ENCODE measurements at regions not wholly inside any gene's neighbourhood (a gene's known extent, or its start where the extent isn't known, plus 50 kb on each side); places are given as distances from the start of the nearest gene placed in this dataset.
A peak's percentile ranks its signal among the peaks of the same experiment; 100 is the strongest.

GRCh38 chr12:85369365-85370154 is 89.5 kb downstream of the ALX1 start:
- DNase-seq (ENCODE audit: low read depth), result peak; percentile 16
- no peak overlapping the region for H3K4me3 ChIP-seq (ENCODE audit: low read depth, low read length)
- no peak for TF ChIP-seq CTCF (IDR thresholded peaks at IDR 0.05; ENCODE audit: low read depth, low read length, missing control alignments)
- in situ Hi-C loops (cut with HindIII; ENCODE audit: low sequenced_read_pairs), result no loop called here

GRCh38 chr12:85373045-85373444 is 93.0 kb downstream of the ALX1 start:
- DNase-seq (ENCODE audit: low read depth), result no peak
- TF ChIP-seq CTCF (IDR thresholded peaks at IDR 0.05; ENCODE audit: low read depth, low read length, missing control alignments), result no peak
- in situ Hi-C loops (cut with HindIII; ENCODE audit: low sequenced_read_pairs), result no loop called here
- no peak overlapping the region for H3K4me3 ChIP-seq (ENCODE audit: low read depth, low read length)

- in situ Hi-C loops (cut with HindIII; ENCODE audit: low sequenced_read_pairs), result no loop called here
- no peak overlapping the region for H3K4me3 ChIP-seq (ENCODE audit: low read depth, low read length)
- no peak for TF ChIP-seq CTCF (IDR thresholded peaks at IDR 0.05; ENCODE audit: low read depth, low read length, missing control alignments)
- no peak for DNase-seq (ENCODE audit: low read depth)
Measured at GRCh38 chr12:85374981-85375380, 95.0 kb downstream of the ALX1 start.

- DNase-seq (ENCODE audit: low read depth), result no peak
- no peak for TF ChIP-seq CTCF (IDR thresholded peaks at IDR 0.05; ENCODE audit: low read depth, low read length, missing control alignments)
- in situ Hi-C loops (cut with HindIII; ENCODE audit: low sequenced_read_pairs), result no loop called here
- H3K4me3 ChIP-seq (ENCODE audit: low read depth, low read length), result no peak overlapping the region
Measured at GRCh38 chr12:85385406-85385805, 105.4 kb downstream of the ALX1 start.

GRCh38 chr12:85390266-85390665 is 110.2 kb downstream of the ALX1 start:
- H3K4me3 ChIP-seq (ENCODE audit: low read depth, low read length), result no peak overlapping the region
- no peak for TF ChIP-seq CTCF (IDR thresholded peaks at IDR 0.05; ENCODE audit: low read depth, low read length, missing control alignments)
- in situ Hi-C loops (cut with HindIII; ENCODE audit: low sequenced_read_pairs), result no loop called here
- no peak for DNase-seq (ENCODE audit: low read depth)

GRCh38 chr12:85392508-85392907 is 112.5 kb downstream of the ALX1 start:
- in situ Hi-C loops (cut with HindIII; ENCODE audit: low sequenced_read_pairs), result no loop called here
- H3K4me3 ChIP-seq (ENCODE audit: low read depth, low read length), result no peak overlapping the region
- no peak for TF ChIP-seq CTCF (IDR thresholded peaks at IDR 0.05; ENCODE audit: low read depth, low read length, missing control alignments)
- DNase-seq (ENCODE audit: low read depth), result no peak
